ENCODE measurements at regions not wholly inside any gene's neighbourhood (a gene's known extent, or its start where the extent isn't known, plus 50 kb on each side); places are given as distances from the start of the nearest gene placed in this dataset.
"Not testable (repeated sequence)": the region's sequence is repeated elsewhere in the genome, so short reads cannot be mapped to it uniquely, and the experiment has no call there.

DNA sequence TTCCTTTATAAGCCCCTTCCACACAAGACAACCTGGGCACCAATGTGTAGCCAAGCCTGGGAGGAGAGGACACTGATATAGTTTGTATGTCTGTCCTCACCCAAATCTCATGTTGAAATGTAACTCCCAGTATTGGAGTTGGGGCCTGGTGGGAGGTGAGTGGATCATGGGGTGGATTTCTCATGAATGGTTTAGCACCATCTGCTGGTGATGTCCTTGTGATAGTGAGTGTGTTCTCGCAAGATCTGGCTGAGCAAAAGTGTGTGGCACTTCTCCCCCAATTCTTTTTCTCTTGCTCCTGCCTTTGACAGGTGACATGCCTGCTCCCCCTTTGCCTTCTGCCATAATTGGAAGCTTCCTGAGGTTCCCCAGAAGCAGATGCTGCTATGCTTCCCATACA, 135.8 kb downstream of the USP31 start:
- no peak for DNase-seq

GRCh38 chr16:23009075-23009474, 140.2 kb downstream of the USP31 start:
- DNase-seq = no peak

GRCh38 chr16:23008041-23008440, 141.2 kb downstream of the USP31 start:
- no peak for DNase-seq

DNA sequence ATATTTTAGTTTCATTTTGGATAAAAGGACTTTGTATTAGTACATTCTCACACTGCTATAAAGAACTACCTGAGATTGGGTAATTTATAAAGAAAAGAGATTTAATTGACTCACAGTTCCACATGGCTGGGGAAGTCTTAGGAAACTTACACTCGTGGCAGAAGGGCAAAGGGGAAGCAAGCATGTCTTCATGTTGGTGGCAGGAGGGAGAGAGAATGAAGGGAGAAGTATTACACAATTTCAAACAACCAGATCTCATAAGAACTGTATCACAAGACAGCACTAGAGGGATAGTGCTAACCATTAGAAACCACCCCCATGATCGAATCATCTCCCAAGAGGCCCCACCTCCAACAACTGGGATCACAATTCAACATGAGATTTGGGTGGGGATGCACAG, 142.9 kb downstream of the USP31 start:
- no peak for DNase-seq

DNA sequence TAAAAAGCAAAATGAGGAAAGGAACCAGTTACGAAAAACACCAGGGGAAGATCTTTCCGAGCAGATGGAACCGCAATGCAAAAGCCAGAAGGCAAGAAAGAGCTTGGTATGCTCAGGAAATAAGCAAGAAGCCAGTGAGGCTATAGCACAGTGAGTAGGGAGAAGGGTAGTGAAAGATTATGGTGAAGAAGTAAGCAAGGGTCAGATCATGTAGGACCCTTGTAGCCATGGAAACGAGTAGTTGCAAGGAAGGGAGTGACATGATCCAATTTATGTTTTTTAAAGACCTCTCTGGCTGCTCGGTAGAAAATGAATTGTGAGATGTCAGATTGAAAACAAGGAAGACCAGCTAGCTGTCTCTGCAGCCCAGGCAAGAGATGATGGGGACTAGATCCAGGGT, 143.3 kb downstream of the USP31 start:
- DNase-seq = no peak

- DNase-seq = no peak
Measured at GRCh38 chr16:22989598-22989997, 159.7 kb downstream of the USP31 start.

DNA sequence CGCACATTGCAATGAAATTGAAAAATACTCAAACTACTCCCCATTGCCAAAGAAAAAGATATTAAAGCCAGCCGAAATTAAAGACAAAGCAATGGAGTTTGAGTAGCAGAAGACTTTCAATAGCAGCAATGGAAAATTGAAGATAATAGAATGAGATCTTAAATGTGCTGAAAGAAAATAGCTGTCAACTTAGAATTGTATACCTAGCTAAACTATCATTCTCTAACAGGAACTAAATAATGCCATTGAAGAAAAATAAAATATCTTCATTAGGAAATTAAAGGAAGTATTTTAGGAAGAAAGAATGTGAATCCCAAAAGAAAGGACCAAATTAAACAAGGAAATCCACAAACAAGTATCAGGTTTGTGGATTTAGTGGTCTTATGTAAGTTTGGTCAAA, 165.6 kb downstream of the USP31 start:
- no peak for DNase-seq

DNA sequence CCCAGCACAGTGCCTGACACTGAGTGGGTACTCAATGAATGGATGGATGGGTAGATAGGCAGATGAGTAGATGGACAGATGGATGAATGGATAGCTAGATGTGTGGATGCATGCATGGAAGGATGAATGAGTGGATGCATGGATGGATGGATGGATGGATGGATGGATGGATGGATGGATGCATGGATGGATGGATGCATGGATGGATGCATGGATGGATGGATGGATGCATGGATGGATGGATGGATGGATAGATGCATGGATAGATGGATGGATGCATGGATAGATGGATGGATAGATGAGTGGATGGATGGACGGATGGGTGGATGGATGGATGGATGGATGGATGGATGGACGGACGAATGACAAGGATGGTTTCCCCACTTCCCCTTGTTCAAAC, 166.6 kb downstream of the HS3ST2 start:
- DNase-seq = not testable (repeated sequence)

- DNase-seq = no peak
Measured at GRCh38 chr16:22979038-22979437, 165.1 kb downstream of the HS3ST2 start.

DNA sequence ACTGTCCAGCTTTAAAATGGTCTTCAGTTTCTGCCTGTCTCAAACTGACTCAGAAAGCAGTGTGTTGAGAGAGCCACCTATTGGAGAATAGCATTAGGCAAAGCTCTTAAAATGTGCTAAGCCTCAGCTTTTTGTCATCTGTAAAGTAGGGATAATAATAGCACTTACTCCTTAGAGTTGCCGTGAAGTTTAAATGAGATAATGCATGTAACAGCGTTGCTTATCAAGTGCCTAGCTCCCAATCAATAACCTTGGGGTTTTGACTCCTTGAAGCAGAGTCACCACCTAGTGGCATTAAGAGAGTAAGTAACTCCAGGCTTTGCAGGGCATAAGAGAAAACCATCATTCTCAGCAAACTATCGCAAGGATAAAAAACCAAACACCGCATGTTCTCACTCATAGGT, 163.3 kb downstream of the HS3ST2 start:
- peak; percentile 3 for DNase-seq

DNA sequence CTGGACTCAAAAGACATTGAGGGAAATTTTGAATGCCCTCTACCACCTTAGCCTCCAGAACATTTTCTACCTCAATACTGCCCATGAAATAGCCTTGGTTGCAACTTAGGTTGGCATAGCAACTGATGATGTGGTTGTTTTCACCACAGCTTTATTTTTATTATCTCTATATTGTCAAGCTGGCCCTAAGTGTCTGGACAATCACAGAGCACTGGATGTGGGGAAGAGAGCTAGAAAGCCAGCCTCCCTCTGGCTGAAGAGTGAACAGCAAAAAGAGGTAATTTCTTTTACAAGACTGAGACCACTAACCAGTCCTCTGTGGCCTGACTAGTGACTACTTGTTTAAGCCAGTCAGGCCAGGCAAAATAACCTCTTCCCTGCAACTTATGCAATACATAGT, 159.6 kb downstream of the HS3ST2 start:
- DNase-seq = no peak

- DNase-seq = no peak
Measured at GRCh38 chr16:22971346-22971924, 157.5 kb downstream of the HS3ST2 start.

- no peak for DNase-seq
Measured at GRCh38 chr16:22970209-22970865, 156.4 kb downstream of the HS3ST2 start.

- DNase-seq = no peak
Measured at GRCh38 chr16:22969567-22969966, 155.6 kb downstream of the HS3ST2 start.

DNA sequence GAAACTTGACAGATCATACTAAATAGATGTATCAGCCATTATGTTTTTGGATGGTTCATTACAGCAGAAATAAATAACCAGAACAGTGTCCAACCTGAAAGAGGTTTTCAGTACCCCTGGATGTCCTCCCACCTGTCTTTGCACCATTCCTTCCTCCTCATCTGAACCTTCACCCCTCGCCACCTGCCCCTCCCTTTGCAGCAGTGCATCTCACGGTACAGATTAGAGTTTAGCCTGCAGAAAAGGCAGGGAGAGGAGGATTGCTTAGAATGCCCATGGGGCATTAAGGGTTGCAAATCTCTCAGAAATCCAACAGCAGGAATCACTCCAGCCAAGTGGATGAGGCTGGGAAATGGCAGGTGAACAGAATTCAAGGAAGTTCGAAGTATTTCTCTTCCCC, 155.0 kb downstream of the HS3ST2 start:
- DNase-seq = no peak

GRCh38 chr16:22967521-22968095, 153.6 kb downstream of the HS3ST2 start:
- no peak for DNase-seq
